ENCODE measurements at regions not wholly inside any gene's neighbourhood (a gene's known extent, or its start where the extent isn't known, plus 50 kb on each side); places are given as distances from the start of the nearest gene placed in this dataset.

DNA sequence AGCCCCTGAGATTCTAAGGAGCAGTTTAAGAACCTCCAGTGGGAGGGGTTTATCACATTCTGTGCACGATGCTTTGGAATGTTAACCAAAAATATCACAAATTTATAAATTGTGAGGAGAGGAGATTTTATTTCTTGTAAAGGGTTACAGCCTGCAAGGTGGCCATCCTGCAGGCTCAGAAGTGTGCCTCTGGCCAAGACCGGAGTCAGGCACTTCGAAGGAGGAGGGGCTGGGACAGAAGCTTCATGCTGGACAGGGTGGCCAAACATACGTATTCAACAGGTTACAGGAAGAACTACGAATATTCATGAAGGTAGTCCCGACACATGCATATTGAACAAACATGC is 144.1 kb upstream of the NCK2 start:
- no peak overlapping the region for H3K27ac ChIP-seq
- ATAC-seq (no peak), DNase-seq (no peak)
- TF ChIP-seq, protein P1, sequence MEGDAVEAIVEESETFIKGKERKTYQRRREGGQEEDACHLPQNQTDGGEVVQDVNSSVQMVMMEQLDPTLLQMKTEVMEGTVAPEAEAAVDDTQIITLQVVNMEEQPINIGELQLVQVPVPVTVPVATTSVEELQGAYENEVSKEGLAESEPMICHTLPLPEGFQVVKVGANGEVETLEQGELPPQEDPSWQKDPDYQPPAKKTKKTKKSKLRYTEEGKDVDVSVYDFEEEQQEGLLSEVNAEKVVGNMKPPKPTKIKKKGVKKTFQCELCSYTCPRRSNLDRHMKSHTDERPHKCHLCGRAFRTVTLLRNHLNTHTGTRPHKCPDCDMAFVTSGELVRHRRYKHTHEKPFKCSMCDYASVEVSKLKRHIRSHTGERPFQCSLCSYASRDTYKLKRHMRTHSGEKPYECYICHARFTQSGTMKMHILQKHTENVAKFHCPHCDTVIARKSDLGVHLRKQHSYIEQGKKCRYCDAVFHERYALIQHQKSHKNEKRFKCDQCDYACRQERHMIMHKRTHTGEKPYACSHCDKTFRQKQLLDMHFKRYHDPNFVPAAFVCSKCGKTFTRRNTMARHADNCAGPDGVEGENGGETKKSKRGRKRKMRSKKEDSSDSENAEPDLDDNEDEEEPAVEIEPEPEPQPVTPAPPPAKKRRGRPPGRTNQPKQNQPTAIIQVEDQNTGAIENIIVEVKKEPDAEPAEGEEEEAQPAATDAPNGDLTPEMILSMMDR (IDR thresholded peaks at IDR 0.05) = no peak
- H3K4me3 ChIP-seq = no peak overlapping the region
- H3K36me3 ChIP-seq (ENCODE audit: insufficient read depth in 1 of 2, low read depth in 1 of 2) = no peaks in the 10 kb centered on the region
- 70 to 94% (median 82%) methylated on average over 6 of the region's 6 CpGs for WGBS, 3 donors
- H3K9me3 ChIP-seq = no peaks in the 10 kb centered on the region
- H3K4me1 ChIP-seq = no peaks in the 10 kb centered on the region
- no peaks in the 10 kb centered on the region for H3K27me3 ChIP-seq (ENCODE audit: insufficient read depth in 3 of 3, low read length in 2 of 3)
- intact Hi-C loops (cut with DNase I) = no loop called here

DNA sequence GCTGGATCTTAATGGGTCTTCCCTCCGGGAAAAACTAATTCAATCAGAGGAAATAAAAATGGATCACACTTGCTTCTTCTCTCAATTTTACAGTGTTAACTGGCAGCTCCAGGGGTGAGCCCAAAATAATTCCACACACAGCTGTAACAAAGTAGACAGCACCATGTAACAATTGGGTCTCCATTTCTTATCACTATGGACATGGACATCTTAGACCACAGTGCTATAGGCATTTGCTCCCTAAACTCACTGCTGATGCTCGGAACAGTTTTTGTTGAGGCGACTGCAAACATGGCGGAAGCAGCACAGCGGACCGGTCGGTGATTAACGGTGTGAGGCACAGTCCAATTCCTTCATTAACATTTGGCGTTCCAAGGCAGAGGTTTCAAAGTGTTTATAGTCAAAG is 144.7 kb upstream of the NCK2 start:
- no peaks in the 10 kb centered on the region for H3K27me3 ChIP-seq (ENCODE audit: insufficient read depth in 3 of 3, low read length in 2 of 3)
- ATAC-seq (no peak), DNase-seq (no peak)
- H3K4me3 ChIP-seq = no peak overlapping the region
- H3K9me3 ChIP-seq = no peaks in the 10 kb centered on the region
- WGBS, 3 donors = 86 to 97% (median 97%) methylated on average over 9 of the region's 9 CpGs
- no peaks in the 10 kb centered on the region for H3K36me3 ChIP-seq (ENCODE audit: insufficient read depth in 1 of 2, low read depth in 1 of 2)
- H3K4me1 ChIP-seq = no peaks in the 10 kb centered on the region
- TF ChIP-seq, protein P1 (IDR thresholded peaks at IDR 0.05) = no peak
- intact Hi-C loops (cut with DNase I) = no loop called here
- H3K27ac ChIP-seq = no peak overlapping the region

DNA sequence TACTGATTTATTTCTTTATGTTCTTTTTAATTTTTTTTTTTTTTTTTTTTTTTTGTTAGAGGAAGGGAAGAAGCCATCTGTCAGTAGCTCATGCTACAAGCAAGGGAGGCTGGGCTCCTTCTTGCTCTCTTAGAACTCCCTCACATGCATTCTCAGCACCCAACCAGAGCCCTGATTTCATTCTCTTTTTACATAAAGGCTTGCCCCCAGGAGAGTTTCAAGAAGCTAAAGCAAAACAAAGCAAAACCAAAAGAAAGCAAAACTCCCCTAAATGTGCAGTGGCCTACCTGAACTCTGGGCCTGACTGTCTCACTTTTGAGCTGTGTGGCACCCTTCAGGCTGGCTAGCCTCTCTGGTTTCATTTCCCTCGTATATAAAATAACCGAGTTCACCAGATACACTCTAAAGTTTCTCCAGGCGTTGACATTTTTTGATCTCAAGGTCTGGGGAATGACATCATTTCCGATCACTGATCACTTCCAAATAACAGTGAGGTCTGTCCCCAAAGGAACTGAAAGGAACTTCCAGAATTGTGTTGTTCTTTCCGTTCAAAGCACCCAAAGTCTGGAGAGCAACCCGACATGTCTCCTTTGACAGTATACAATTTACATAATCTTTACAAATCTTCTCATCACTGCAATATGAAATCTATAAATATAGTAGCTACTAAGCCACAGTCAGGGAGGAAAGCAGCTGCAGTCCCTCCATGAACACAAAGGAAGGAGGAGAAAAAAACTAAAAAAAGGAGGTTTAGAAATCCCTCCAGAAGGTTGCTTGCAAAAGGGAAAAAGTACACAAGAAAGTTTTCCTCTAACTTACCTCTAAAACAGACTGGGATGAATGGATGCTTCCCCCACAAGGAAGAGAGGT is 145.6 kb upstream of the NCK2 start:
- Histone ChIP-seq H3K4me1 (no peaks in the 10 kb centered on the region), H3K27me3 (ENCODE audit: insufficient read depth in 3 of 3, low read length in 2 of 3) (no peaks in the 10 kb centered on the region), H3K4me3 (no peak overlapping the region), H3K36me3 (ENCODE audit: insufficient read depth in 1 of 2, low read depth in 1 of 2) (no peaks in the 10 kb centered on the region), H3K9me3 (no peaks in the 10 kb centered on the region), H3K27ac (no peak overlapping the region)
- TF ChIP-seq, protein P1 (IDR thresholded peaks at IDR 0.05) = no peak
- DNase-seq = no peak
- no peak for ATAC-seq
- intact Hi-C loops (cut with DNase I) = loop anchor here in 1 of 2 donors (10.0 kb wide), 1 partner anchor 86 kb away; no protein-coding TSS in a partner anchor
- 67 to 79% (median 75%) methylated on average over 6 of the region's 6 CpGs for WGBS, 3 donors

DNA sequence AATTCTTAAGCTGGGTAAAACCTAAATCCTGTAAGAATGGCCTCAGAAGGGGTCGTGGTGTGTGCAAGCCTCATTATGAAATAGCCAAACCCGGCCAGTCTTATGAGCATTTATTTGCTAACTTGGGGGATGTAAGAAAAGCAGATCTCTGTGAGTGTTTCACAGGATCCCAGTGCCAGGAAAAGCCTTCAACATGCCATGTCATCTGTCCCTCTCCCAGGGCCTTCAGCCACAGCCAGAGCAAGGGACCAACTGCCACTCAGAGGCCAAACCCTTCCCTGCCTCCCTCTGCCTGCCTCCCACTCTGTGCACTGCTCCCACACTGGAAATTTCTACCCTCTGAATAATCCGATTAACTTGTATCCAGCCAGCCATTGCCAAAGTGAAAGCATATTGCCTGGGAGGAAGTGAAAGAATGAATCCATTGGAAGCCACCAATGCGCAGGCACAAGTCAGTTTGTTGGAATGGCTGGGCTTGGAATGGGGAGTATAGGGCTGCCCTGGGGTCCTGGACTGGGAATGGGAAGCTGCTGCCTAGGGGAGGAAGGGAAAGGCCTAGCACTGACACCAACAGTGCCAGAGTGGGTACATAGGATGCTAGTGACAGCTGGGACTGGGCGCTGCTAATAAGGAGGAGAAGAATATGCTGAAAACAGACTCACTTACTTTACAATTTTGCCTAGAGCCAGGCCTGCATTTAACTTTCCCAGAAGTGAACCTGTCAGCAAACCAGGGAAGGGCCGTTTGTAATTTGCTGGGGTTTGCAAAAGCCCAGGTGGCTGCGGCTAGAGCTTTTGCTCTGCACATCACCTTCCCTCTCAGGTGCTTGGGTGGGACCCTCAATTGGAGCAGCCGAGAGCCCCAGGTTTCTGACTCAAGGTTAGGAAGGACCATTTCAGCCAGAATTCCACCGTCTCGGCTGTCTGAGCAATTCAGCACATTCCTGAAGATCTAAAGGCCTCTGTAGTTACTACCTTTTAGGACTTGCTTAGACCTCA is 146.6 kb upstream of the NCK2 start:
- no peaks in the 10 kb centered on the region for H3K27me3 ChIP-seq (ENCODE audit: insufficient read depth in 3 of 3, low read length in 2 of 3)
- no peak overlapping the region for H3K4me3 ChIP-seq
- intact Hi-C loops (cut with DNase I) = loop anchor here in 1 of 2 donors (10.0 kb wide), 1 partner anchor 87 kb away; no protein-coding TSS in a partner anchor
- ATAC-seq = no peak
- DNase-seq = no peak
- H3K27ac ChIP-seq = no peak overlapping the region
- H3K9me3 ChIP-seq = no peaks in the 10 kb centered on the region
- WGBS, 3 donors = 76 to 85% (median 80%) methylated on average over 10 of the region's 10 CpGs
- TF ChIP-seq, protein P1 (IDR thresholded peaks at IDR 0.05) = no peak
- H3K36me3 ChIP-seq (ENCODE audit: insufficient read depth in 1 of 2, low read depth in 1 of 2) = no peaks in the 10 kb centered on the region
- no peaks in the 10 kb centered on the region for H3K4me1 ChIP-seq
